IMR-90 (cell line): ENCODE measurements at regions not wholly inside any gene's neighbourhood (a gene's known extent, or its start where the extent isn't known, plus 50 kb on each side); places are given as distances from the start of the nearest gene placed in this dataset.

Experiments used
- BHLHE40 ChIP-seq: fragments of 150-350 bp; IDR thresholded peaks from 2 replicates; pipeline ENCODE4 v1.6.1; 2016; ENCODE audit warnings: mild to moderate bottlenecking, low read depth, low read length
- CEBPB ChIP-seq: IDR thresholded peaks from 2 replicates; pipeline ENCODE4 v1.6.1; 2012; ENCODE audit warnings: low read depth, low read length, improper control_type of control experiment
- CTCF ChIP-seq: conservative IDR thresholded peaks from 2 replicates; pipeline ENCODE4 v1.5.1; 2012; ENCODE audit warnings: mild to moderate bottlenecking, low read depth, low read length, improper control_type of control experiment
- FOS ChIP-seq: fragments of 150-350 bp; IDR thresholded peaks from 2 replicates; pipeline ENCODE4 v1.6.1; 2016; ENCODE audit warnings: low read depth, low read length
- NFE2L2 ChIP-seq: fragments of 150-350 bp; IDR thresholded peaks from 2 replicates; pipeline ENCODE4 v1.6.1; 2016; ENCODE audit warnings: low read depth, mild to moderate bottlenecking, low read length
- POLR2A ChIP-seq: IDR thresholded peaks from 2 replicates; pipeline ENCODE4 v1.6.1; 2012; ENCODE audit warnings: mild to moderate bottlenecking, low read depth, low read length
- RAD21 ChIP-seq: IDR thresholded peaks from 2 replicates; pipeline ENCODE4 v1.6.1; 2012; ENCODE audit warnings: low read length, improper control_type of control experiment
- RCOR1 ChIP-seq: IDR thresholded peaks from 2 replicates; pipeline ENCODE4 v1.6.1; 2012; ENCODE audit warnings: mild to moderate bottlenecking, low read length, improper control_type of control experiment; ENCODE audit not compliant: insufficient replicate concordance
- RFX5 ChIP-seq: IDR thresholded peaks from 2 replicates; pipeline ENCODE4 v1.8.0; 2012; ENCODE audit warnings: low read depth, mild to moderate bottlenecking, low read length, moderate library complexity
- SMC3 ChIP-seq: fragments of 150-350 bp; IDR thresholded peaks from 2 replicates; pipeline ENCODE4 v1.6.1; 2016; ENCODE audit warnings: low read depth, mild to moderate bottlenecking, antibody characterized with exemption, low read length, moderate library complexity
- USF2 ChIP-seq: fragments of 150-350 bp; IDR thresholded peaks from 2 replicates; pipeline ENCODE4 v1.6.1; 2017; ENCODE audit warnings: mild to moderate bottlenecking, antibody characterized with exemption, low read length, low read depth

- TF ChIP-seq POLR2A (no peak), BHLHE40 (no peak), CTCF (no peak), SMC3 (no peak), CEBPB (no peak), USF2 (no peak), FOS (no peak), RFX5 (no peak), NFE2L2 (no peak), RAD21 (no peak), RCOR1 (no peak)
These were observed 522.4 kb upstream of the RPS6KA3 start for GRCh38 chrX:20789103-20789502.
